DOHH2 (cell line): ENCODE measurements at regions not wholly inside any gene's neighbourhood (a gene's known extent, or its start where the extent isn't known, plus 50 kb on each side); places are given as distances from the start of the nearest gene placed in this dataset.

Experiments used
- H3F3A ChIP-seq: fragments of 200-600 bp; sonication (generic), shearing (Covaris generic); 2 replicates; pipeline ENCODE4 v1.6.0; 2016; ENCODE audit warnings: antibody characterized with exemption, mild to moderate bottlenecking; ENCODE audit not compliant: control insufficient read depth, insufficient read depth
- H3K27ac ChIP-seq: fragments of 200-600 bp; sonication (generic); 2 replicates; pipeline ENCODE4 v1.5.1; 2014; ENCODE audit warnings: low read depth, mild to moderate bottlenecking, low read length, moderate library complexity
- H3K27me3 ChIP-seq: fragments of 200-600 bp; sonication (generic); 2 replicates; pipeline ENCODE4 v1.6.1; 2014; ENCODE audit warnings: mild to moderate bottlenecking, low read length, mixed read lengths; ENCODE audit not compliant: control insufficient read depth
- H3K36me3 ChIP-seq: fragments of 200-600 bp; sonication (generic); 2 replicates; pipeline ENCODE4 v1.6.1; 2014; ENCODE audit warnings: mild to moderate bottlenecking, low read length, moderate library complexity, mixed read lengths; ENCODE audit not compliant: control insufficient read depth
- H3K4me1 ChIP-seq: fragments of 200-600 bp; sonication (generic); 2 replicates; pipeline ENCODE4 v1.6.1; 2014; ENCODE audit warnings: mild to moderate bottlenecking, low read length, mixed read lengths; ENCODE audit not compliant: control insufficient read depth
- H3K4me2 ChIP-seq: fragments of 200-600 bp; sonication (generic); 2 replicates; pipeline ENCODE4 v1.6.0; 2014; ENCODE audit warnings: mild to moderate bottlenecking, low read length, moderate library complexity
- H3K4me3 ChIP-seq: fragments of 200-600 bp; sonication (generic); 2 replicates; pipeline ENCODE4 v1.5.1; 2014; ENCODE audit warnings: mild to moderate bottlenecking, low read length, mixed read lengths
- H3K79me2 ChIP-seq: fragments of 200-600 bp; sonication (generic); 2 replicates; pipeline ENCODE4 v1.6.1; 2014; ENCODE audit warnings: mild to moderate bottlenecking, low read length, mixed read lengths; ENCODE audit not compliant: control insufficient read depth
- H3K9me2 ChIP-seq: fragments of 200-600 bp; sonication (generic); replicated peaks from 2 replicates; pipeline ENCODE4 v1.6.1; 2014; ENCODE audit warnings: mild to moderate bottlenecking, low read length, mixed read lengths; ENCODE audit not compliant: control insufficient read depth
- H3K9me3 ChIP-seq: fragments of 200-600 bp; sonication (generic); 2 replicates; pipeline ENCODE4 v1.6.1; 2014; ENCODE audit warnings: antibody characterized with exemption, low read length, mixed read lengths; ENCODE audit not compliant: control insufficient read depth, insufficient read depth
- H4K20me1 ChIP-seq: fragments of 200-600 bp; sonication (generic); 2 replicates; pipeline ENCODE4 v1.6.0; 2014; ENCODE audit warnings: low read depth, mild to moderate bottlenecking, antibody characterized with exemption, low read length, moderate library complexity; ENCODE audit not compliant: control insufficient read depth, insufficient read depth
- CTCF ChIP-seq: fragments of 200-600 bp; sonication (generic); IDR thresholded peaks from one replicate; pipeline ENCODE4 v1.5.1; 2014; ENCODE audit warnings: antibody characterized with exemption, mild to moderate bottlenecking, low read depth, low read length; ENCODE audit not compliant: poor library complexity, severe bottlenecking
- EZH2phosphoT487 ChIP-seq: fragments of 200-600 bp; sonication (generic); IDR thresholded peaks from 2 replicates; pipeline ENCODE4 v1.6.1; 2017; ENCODE audit warnings: borderline replicate concordance, mild to moderate bottlenecking, antibody characterized with exemption, low read length, moderate library complexity, mixed read lengths

- Histone ChIP-seq H3K4me3 (no peak overlapping the region), H3K79me2 (no peaks in the 10 kb centered on the region), H3F3A (no peaks in the 10 kb centered on the region), H4K20me1 (no peaks in the 10 kb centered on the region), H3K9me2 (no peaks in the 10 kb centered on the region), H3K27ac (no peak overlapping the region), H3K4me1 (no peaks in the 10 kb centered on the region), H3K27me3 (no peaks in the 10 kb centered on the region), H3K4me2 (no peak overlapping the region), H3K36me3 (no peaks in the 10 kb centered on the region), H3K9me3 (no peaks in the 10 kb centered on the region)
- TF ChIP-seq EZH2phosphoT487, result no peak
- TF ChIP-seq CTCF, result no peak
These were observed 688.4 kb downstream of the USP25 start for GRCh38 chr21:16418226-16418625.

- Histone ChIP-seq H3F3A (no peaks in the 10 kb centered on the region), H3K36me3 (no peaks in the 10 kb centered on the region), H3K27me3 (no peaks in the 10 kb centered on the region), H3K27ac (no peak overlapping the region), H3K4me2 (no peak overlapping the region), H3K4me1 (no peaks in the 10 kb centered on the region), H3K79me2 (no peaks in the 10 kb centered on the region), H3K4me3 (no peak overlapping the region), H4K20me1 (no peaks in the 10 kb centered on the region), H3K9me3 (no peaks in the 10 kb centered on the region), H3K9me2 (no peaks in the 10 kb centered on the region)
- TF ChIP-seq CTCF (no peak), EZH2phosphoT487 (no peak)
These were observed 688.9 kb downstream of the USP25 start for GRCh38 chr21:16418642-16419041.

GRCh38 chr21:16419188-16419921, 689.6 kb downstream of the USP25 start:
- Histone ChIP-seq H3K4me2 (no peak overlapping the region), H3K79me2 (no peaks in the 10 kb centered on the region), H3K4me1 (no peaks in the 10 kb centered on the region), H3K36me3 (no peaks in the 10 kb centered on the region), H4K20me1 (no peaks in the 10 kb centered on the region), H3K27me3 (no peaks in the 10 kb centered on the region), H3K9me3 (no peaks in the 10 kb centered on the region), H3K4me3 (no peak overlapping the region), H3K9me2 (no peaks in the 10 kb centered on the region), H3F3A (no peaks in the 10 kb centered on the region), H3K27ac (no peak overlapping the region)
- TF ChIP-seq EZH2phosphoT487 (no peak), CTCF (no peak)
